H1 (cell line): ENCODE measurements at regions not wholly inside any gene's neighbourhood (a gene's known extent, or its start where the extent isn't known, plus 50 kb on each side); places are given as distances from the start of the nearest gene placed in this dataset.

Experiments
- CTCF ChIA-PET: fragments of 300-600 bp; sonication (Branson Sonifier 250); formaldehyde crosslinking; loops from one replicate; lab custom pipeline; 2021; ENCODE audit not compliant: partially characterized antibody; lab: Charles Lee
- POLR2A ChIA-PET: fragments of 300-600 bp; sonication (Branson Sonifier 250); formaldehyde crosslinking; loops from one replicate; lab custom pipeline; 2021; ENCODE audit warnings: inconsistent platforms; ENCODE audit not compliant: partially characterized antibody; lab: Charles Lee
- DNase-seq, 2 experiments: peaks; one replicate each; pipeline versions ENCODE4 v3.0.0 to v3.0.0-alpha.2; 2010 to 2022; ENCODE audit warnings: low spot score in 2 of 2, low read depth in 1 of 2, mixed read lengths in 1 of 2
- FAIRE-seq: peaks from 2 replicates; lab custom pipeline; 2011; peaks lifted over from hg19 to GRCh38; lab: Jason Lieb, UNC
- H2AFZ ChIP-seq: 2 replicates; pipeline ENCODE4 v1.8.1; 2012; ENCODE audit warnings: low read length, inconsistent platforms
- H2AK5ac ChIP-seq: 2 replicates; pipeline ENCODE4 v1.6.1; 2013; ENCODE audit warnings: low read depth, low read length
- H2BK120ac ChIP-seq: replicated peaks from 2 replicates; pipeline ENCODE3; 2013; ENCODE audit warnings: low read depth, low read length, inconsistent platforms
- H2BK12ac ChIP-seq: 2 replicates; pipeline ENCODE4 v1.6.1; 2013; ENCODE audit warnings: low read depth, low read length
- H2BK15ac ChIP-seq: 2 replicates; pipeline ENCODE4 v1.6.1; 2013; ENCODE audit warnings: low read length
- H2BK20ac ChIP-seq: 2 replicates; pipeline ENCODE4 v1.6.1; 2013; ENCODE audit warnings: low read length
- H2BK5ac ChIP-seq: 2 replicates; pipeline ENCODE4 v1.6.1; 2013; ENCODE audit warnings: low read depth, low read length
- H3K14ac ChIP-seq: 2 replicates; pipeline ENCODE4 v1.6.1; 2013; ENCODE audit warnings: inconsistent platforms; ENCODE audit not compliant: insufficient read length
- H3K18ac ChIP-seq: 2 replicates; pipeline ENCODE4 v1.6.1; 2013; ENCODE audit warnings: low read length; ENCODE audit errors: extremely low read depth
- H3K23ac ChIP-seq: 2 replicates; pipeline ENCODE4 v1.6.1; 2013; ENCODE audit warnings: inconsistent platforms; ENCODE audit not compliant: insufficient read length
- H3K23me2 ChIP-seq: 2 replicates; pipeline ENCODE4 v1.6.1; 2013; ENCODE audit warnings: low read depth, low read length
- H3K27ac ChIP-seq: 2 replicates; pipeline ENCODE4 v1.6.1; 2011; ENCODE audit warnings: low read depth, low read length, inconsistent platforms
- H3K27me3 ChIP-seq, 4 experiments: replicated peaks in 1 of 4; 1 replicate in 1 of 4; 2 replicates in 3 of 4; pipeline versions ENCODE4 v1.6.1 to v1.8.1; 2011 to 2013; ENCODE audit warnings: low read length in 3 of 4, mild to moderate bottlenecking in 3 of 4, inconsistent platforms in 2 of 4, mixed read lengths in 2 of 4, moderate library complexity in 1 of 4; ENCODE audit not compliant: control insufficient read depth in 3 of 4, insufficient read depth in 3 of 4; ENCODE audit errors: extremely low read depth in 1 of 4
- H3K36me3 ChIP-seq, 4 experiments: 2 replicates each; pipeline versions ENCODE4 v1.6.1 to v1.8.1; 2011 to 2013; ENCODE audit warnings: mild to moderate bottlenecking in 4 of 4, low read length in 3 of 4, moderate library complexity in 2 of 4, control low read depth in 1 of 4, inconsistent platforms in 1 of 4; ENCODE audit not compliant: insufficient read depth in 4 of 4, control insufficient read depth in 2 of 4
- H3K4ac ChIP-seq: replicated peaks from 2 replicates; pipeline ENCODE3; 2013; ENCODE audit warnings: low read length, low read depth, mixed read lengths, inconsistent platforms; ENCODE audit not compliant: insufficient read length
- H3K4me1 ChIP-seq, 4 experiments: replicated peaks in 1 of 4; 1 replicate in 1 of 4; 2 replicates in 3 of 4; pipeline versions ENCODE4 v1.6.1 to v1.8.1; 2011 to 2013; ENCODE audit warnings: low read length in 3 of 4, inconsistent platforms in 2 of 4, mixed read lengths in 1 of 4; ENCODE audit not compliant: insufficient read depth in 4 of 4, control insufficient read depth in 3 of 4
- H3K4me2 ChIP-seq, 2 experiments: 2 replicates each; pipeline versions ENCODE4 v1.6.1 to v1.8.1; 2011 to 2013; ENCODE audit warnings: low read depth in 2 of 2, low read length in 2 of 2, control low read depth in 1 of 2, inconsistent platforms in 1 of 2, mild to moderate bottlenecking in 1 of 2; ENCODE audit not compliant: insufficient read depth in 1 of 2
- H3K4me3 ChIP-seq, 4 experiments: fragments of 200-600, 300-600 bp in 1 of 4; sonication (generic), shearing (Covaris generic), sonication (Bioruptor Twin) in 1 of 4; 2 replicates each; pipeline versions ENCODE4 v1.5.1 to v1.8.1; 2011 to 2016; ENCODE audit warnings: low read length in 4 of 4, low read depth in 3 of 4, control low read depth in 2 of 4, inconsistent platforms in 2 of 4, mild to moderate bottlenecking in 2 of 4, mixed read lengths in 1 of 4, moderate library complexity in 1 of 4; ENCODE audit not compliant: insufficient read depth in 2 of 4; ENCODE audit errors: extremely low read depth in 1 of 4
- H3K56ac ChIP-seq: replicated peaks from 2 replicates; pipeline ENCODE3; 2013; ENCODE audit warnings: low read depth, mild to moderate bottlenecking, mixed read lengths, low read length, inconsistent platforms; ENCODE audit not compliant: insufficient read length
- H3K79me1 ChIP-seq: 2 replicates; pipeline ENCODE4 v1.6.1; 2013; ENCODE audit warnings: low read depth, low read length, control low read depth
- H3K79me2 ChIP-seq, 2 experiments: 2 replicates each; pipeline versions ENCODE4 v1.6.1 to v1.8.1; 2012 to 2013; ENCODE audit warnings: low read length in 2 of 2, mild to moderate bottlenecking in 2 of 2, inconsistent platforms in 1 of 2; ENCODE audit not compliant: insufficient read depth in 2 of 2, control insufficient read depth in 1 of 2
- H3K9ac ChIP-seq, 4 experiments: replicated peaks in 1 of 4; 1 replicate in 1 of 4; 2 replicates in 3 of 4; pipeline versions ENCODE4 v1.6.1 to v1.8.1; 2011 to 2013; ENCODE audit warnings: low read depth in 3 of 4, low read length in 3 of 4, control low read depth in 2 of 4, mild to moderate bottlenecking in 2 of 4, moderate library complexity in 2 of 4, inconsistent platforms in 1 of 4; ENCODE audit errors: extremely low read depth in 1 of 4
- H3K9me3 ChIP-seq, 2 experiments: 2 replicates each; pipeline versions ENCODE4 v1.6.1 to v1.8.1; 2012 to 2013; ENCODE audit warnings: mild to moderate bottlenecking in 2 of 2, moderate library complexity in 2 of 2, control low read depth in 1 of 2, inconsistent platforms in 1 of 2, low read depth in 1 of 2, low read length in 1 of 2, mixed read lengths in 1 of 2; ENCODE audit not compliant: insufficient read depth in 2 of 2
- H4K20me1 ChIP-seq, 2 experiments: replicated peaks in 1 of 2; 2 replicates each; pipeline versions ENCODE3 to v1.8.1; 2011 to 2013; ENCODE audit warnings: inconsistent platforms in 2 of 2, low read length in 2 of 2, mild to moderate bottlenecking in 1 of 2; ENCODE audit not compliant: insufficient read depth in 2 of 2, control insufficient read depth in 1 of 2
- H4K5ac ChIP-seq: 2 replicates; pipeline ENCODE4 v1.6.1; 2013; ENCODE audit warnings: low read length, low read depth, mixed read lengths, inconsistent platforms; ENCODE audit not compliant: insufficient read length
- H4K8ac ChIP-seq: 2 replicates; pipeline ENCODE4 v1.8.0; 2013; ENCODE audit warnings: mild to moderate bottlenecking, moderate library complexity, low read length, inconsistent platforms; ENCODE audit not compliant: insufficient read depth; ENCODE audit errors: extremely low read depth
- H4K91ac ChIP-seq: replicated peaks from 2 replicates; pipeline ENCODE3; 2013; ENCODE audit warnings: low read length, mixed read lengths, inconsistent platforms; ENCODE audit not compliant: insufficient read length
- CREB1 ChIP-seq: IDR thresholded peaks from 2 replicates; pipeline ENCODE4 v1.6.1; 2012; ENCODE audit warnings: inconsistent platforms
- EZH2 ChIP-seq: fragments of 200-600 bp; sonication (generic); IDR thresholded peaks from 2 replicates; pipeline ENCODE4 v1.7.1; 2012; ENCODE audit warnings: low read depth, mild to moderate bottlenecking, moderate library complexity, low read length, inconsistent platforms; ENCODE audit not compliant: severe bottlenecking
- KDM5A ChIP-seq: fragments of 200-600 bp; IDR thresholded peaks from 2 replicates; pipeline ENCODE4 v1.7.1; 2012; ENCODE audit warnings: mild to moderate bottlenecking, low read length, inconsistent platforms, mixed read lengths
- MAX ChIP-seq: IDR thresholded peaks from 2 replicates; pipeline ENCODE4 v1.6.1; 2012; ENCODE audit warnings: inconsistent platforms
- NRF1 ChIP-seq: IDR thresholded peaks from 2 replicates; pipeline ENCODE4 v1.6.1; 2011; ENCODE audit warnings: mild to moderate bottlenecking, low read depth, low read length, improper control_type of control experiment
- RNF2 ChIP-seq: fragments of 200-900, 300-1000 bp; sonication (generic); IDR thresholded peaks from 2 replicates; pipeline ENCODE4 v1.7.1; 2016; ENCODE audit warnings: borderline replicate concordance, low read depth, mild to moderate bottlenecking, antibody characterized with exemption, low read length; ENCODE audit not compliant: poor library complexity, severe bottlenecking; ENCODE audit errors: missing control alignments
- SP4 ChIP-seq: IDR thresholded peaks from 2 replicates; pipeline ENCODE4 v1.6.1; 2012; ENCODE audit warnings: low read length, inconsistent platforms
- SUZ12 ChIP-seq: fragments of 200-600 bp; sonication (generic); IDR thresholded peaks from 2 replicates; pipeline ENCODE4 v1.6.1; 2012; ENCODE audit warnings: mild to moderate bottlenecking, inconsistent platforms, low read length, moderate library complexity, mixed read lengths
- TAF7 ChIP-seq: optimal IDR thresholded peaks from 2 replicates; pipeline ENCODE3; 2011; ENCODE audit warnings: low read depth, mild to moderate bottlenecking, inconsistent platforms, low read length, moderate library complexity, borderline replicate concordance
- WGBS, 2 experiments: shearing (Covaris generic) in 1 of 2; methylation state at CpG; one replicate each; pipeline versions ENCODE4 v1.1.6 to v1.1.7; 2013 to 2015; ENCODE audit warnings: low lambda C conversion rate in 2 of 2, mixed read lengths in 2 of 2, inconsistent platforms in 1 of 2, low coverage in 1 of 2, missing lambda C conversion rate in 1 of 2; ENCODE audit not compliant: insufficient replicate concordance in 2 of 2, insufficient coverage in 1 of 2, insufficient read length in 1 of 2; ENCODE audit errors: extremely low coverage in 1 of 2, missing lambda C conversion rate in 1 of 2; 5-methylcytosine and 5-hydroxymethylcytosine counted together

GRCh38 chr14:101217080-101217463, 313.6 kb upstream of the RTL1 start:
- no peak overlapping the region for H3K18ac ChIP-seq
- FAIRE-seq, result no peak
- CTCF ChIA-PET, result interaction anchor here (0.9 to 1.5 kb wide), 3 partner anchors 9 to 18 kb away, joined by 3 read pairs; no protein-coding TSS in a partner anchor
- no peak overlapping the region for H3K27ac ChIP-seq
- no peak overlapping the region for H4K91ac ChIP-seq
- no peaks in the 10 kb centered on the region for H3K36me3 ChIP-seq
- no peak overlapping the region for H3K4ac ChIP-seq
- no peak overlapping the region for H2BK120ac ChIP-seq
- H2AK5ac ChIP-seq, result no peak overlapping the region
- H4K5ac ChIP-seq, result no peak overlapping the region
- H3K4me3 ChIP-seq, result no peak overlapping the region
- H3K9ac ChIP-seq, result no peak overlapping the region
- peak in 1 of 2 experiments; percentile 10 for DNase-seq
- 93% methylated on average over 6 of the region's 6 CpGs; no CpG with 5 or more reads in 1 of the 2 experiments for WGBS, 2 experiments
- TF ChIP-seq SP4, result no peak
- TF ChIP-seq SUZ12, result no peak
- TF ChIP-seq TAF7, result no peak
- TF ChIP-seq KDM5A, result no peak
- TF ChIP-seq MAX, result no peak
- TF ChIP-seq CREB1, result no peak
- TF ChIP-seq EZH2, result no peak
- TF ChIP-seq RNF2, result no peak
- TF ChIP-seq NRF1, result no peak
- TF ChIP-seq, all 59 proteins: peak for 0
- Histone ChIP-seq H2BK5ac (no peak overlapping the region), H3K79me2 (no peaks in the 10 kb centered on the region), H2BK15ac (no peak overlapping the region), H3K9me3 (no peaks in the 10 kb centered on the region), H4K8ac (no peak overlapping the region), H2BK20ac (no peak overlapping the region), H3K23me2 (no peaks in the 10 kb centered on the region), H2BK12ac (no peak overlapping the region), H2AFZ (no peak overlapping the region), H4K20me1 (no peaks in the 10 kb centered on the region), H3K79me1 (no peaks in the 10 kb centered on the region), H3K27me3 (peaks cover 0 to 12% (median 4%) of the 10 kb centered on the region in 4 experiments; a peak in 4 of 7 replicates), H3K14ac (no peak overlapping the region), H3K4me2 (no peak overlapping the region), H3K23ac (no peak overlapping the region), H3K56ac (no peak overlapping the region), H3K4me1 (peaks cover 0 to 8% (median 0%) of the 10 kb centered on the region in 4 experiments; a peak in 3 of 7 replicates)
- POLR2A ChIA-PET, result no interaction called here
